ENCODE measurements at regions not wholly inside any gene's neighbourhood (a gene's known extent, or its start where the extent isn't known, plus 50 kb on each side); places are given as distances from the start of the nearest gene placed in this dataset.

- RAD21 ChIA-PET (ENCODE audit: low non-redundant PET in 1 of 2, low total read pairs in 2 of 2, uncharacterized antibody in 2 of 2, unreplicated experiment in 2 of 2): no interaction called here
- Histone ChIP-seq H3K9ac (ENCODE audit: low read length) (no peak overlapping the region), H3K27ac (ENCODE audit: low read depth, low read length) (no peak overlapping the region), H3K4me3 (replicated peaks in 1 of 2; ENCODE audit: low read depth in 1 of 2, low read length in 2 of 2) (no peak overlapping the region), H4K20me1 (ENCODE audit: insufficient read depth) (no peaks in the 10 kb centered on the region), H3K4me1 (ENCODE audit: control insufficient read depth in 1 of 2, insufficient read depth in 2 of 2, low read length in 2 of 2) (no peaks in the 10 kb centered on the region), H3K9me3 (ENCODE audit: control insufficient read depth in 1 of 2, insufficient read depth in 1 of 2, low read depth in 1 of 2, low read length in 2 of 2) (peaks cover 4 to 20% of the 10 kb centered on the region in 2 experiments; a peak in 2 of 4 replicates), H3K9me2 (ENCODE audit: insufficient read depth) (no peaks in the 10 kb centered on the region), H2AFZ (ENCODE audit: low read depth, low read length, poor library complexity, severe bottlenecking) (no peak overlapping the region), H3K4me2 (ENCODE audit: low read length) (no peak overlapping the region), H3K27me3 (ENCODE audit: insufficient read depth, low read length) (no peaks in the 10 kb centered on the region), H3K36me3 (ENCODE audit: control insufficient read depth in 1 of 2, insufficient read depth in 2 of 2, low read length in 2 of 2) (no peaks in the 10 kb centered on the region), H3K79me2 (ENCODE audit: insufficient read depth, low read length) (no peaks in the 10 kb centered on the region)
- intact Hi-C loops (cut with micrococcal nuclease): no loop called here
- no TSS peak for BruUV-seq (replicated peaks)
- DNase-seq (ENCODE audit: low read depth, low spot score) (no peak), ATAC-seq (no peak)
- POLR2A ChIA-PET: no interaction called here
- TF ChIP-seq ZBTB33 (IDR thresholded peaks at IDR 0.05; ENCODE audit: extremely low read depth, insufficient replicate concordance, low read length): no peak
- no peak for TF ChIP-seq SIN3A (IDR thresholded peaks at IDR 0.05; ENCODE audit: low read depth)
- no peak for TF ChIP-seq POLR2A (IDR thresholded peaks at IDR 0.05; ENCODE audit: borderline replicate concordance, extremely low read depth, insufficient read depth, insufficient read length)
- no peak for TF ChIP-seq EGR1 (IDR thresholded peaks at IDR 0.05; ENCODE audit: low read depth)
- no peak for TF ChIP-seq JUND (IDR thresholded peaks at IDR 0.05)
- no peak for TF ChIP-seq TCF7L2 (IDR thresholded peaks at IDR 0.05; ENCODE audit: borderline replicate concordance, extremely low read depth, insufficient read depth, insufficient read length)
- TF ChIP-seq CBX3 (IDR thresholded peaks at IDR 0.05; ENCODE audit: low read depth): no peak
- no peak for TF ChIP-seq RAD21 (IDR thresholded peaks at IDR 0.05; ENCODE audit: low read depth)
- no peak for TF ChIP-seq EZH2 (IDR thresholded peaks at IDR 0.05)
- TF ChIP-seq ZNF274 (IDR thresholded peaks at IDR 0.05; ENCODE audit: low read depth, low read length): no peak
- no peak for TF ChIP-seq CTCF (IDR thresholded peaks at IDR 0.05 in 2 of 3, conservative IDR thresholded peaks at IDR 0.05 in 1 of 3; ENCODE audit: borderline replicate concordance in 1 of 3, insufficient read depth in 1 of 3, low read depth in 2 of 3, low read length in 2 of 3)
- no peak for TF ChIP-seq SRF (IDR thresholded peaks at IDR 0.05; ENCODE audit: low read depth)
- TF ChIP-seq ATF3 (IDR thresholded peaks at IDR 0.05): no peak
- no peak for TF ChIP-seq ZFX (IDR thresholded peaks at IDR 0.05)
- TF ChIP-seq MAX (IDR thresholded peaks at IDR 0.05): no peak
- no peak for TF ChIP-seq POLR2AphosphoS5 (IDR thresholded peaks at IDR 0.05; ENCODE audit: low read depth, low read length)
- no peak for TF ChIP-seq SP1 (IDR thresholded peaks at IDR 0.05; ENCODE audit: low read depth)
- no peak for TF ChIP-seq YY1 (IDR thresholded peaks at IDR 0.05; ENCODE audit: extremely low read depth, insufficient replicate concordance, low read depth, low read length)
- no peak for TF ChIP-seq REST (IDR thresholded peaks at IDR 0.05; ENCODE audit: low read depth)
- no peak for TF ChIP-seq FOSL1 (IDR thresholded peaks at IDR 0.05; ENCODE audit: low read depth)
- CTCF ChIA-PET: no interaction called here
Observed at GRCh38 chr16:5776876-5777275, 679.3 kb upstream of the EEF2KMT start.
